ENCODE measurements at regions not wholly inside any gene's neighbourhood (a gene's known extent, or its start where the extent isn't known, plus 50 kb on each side); places are given as distances from the start of the nearest gene placed in this dataset.

DNA sequence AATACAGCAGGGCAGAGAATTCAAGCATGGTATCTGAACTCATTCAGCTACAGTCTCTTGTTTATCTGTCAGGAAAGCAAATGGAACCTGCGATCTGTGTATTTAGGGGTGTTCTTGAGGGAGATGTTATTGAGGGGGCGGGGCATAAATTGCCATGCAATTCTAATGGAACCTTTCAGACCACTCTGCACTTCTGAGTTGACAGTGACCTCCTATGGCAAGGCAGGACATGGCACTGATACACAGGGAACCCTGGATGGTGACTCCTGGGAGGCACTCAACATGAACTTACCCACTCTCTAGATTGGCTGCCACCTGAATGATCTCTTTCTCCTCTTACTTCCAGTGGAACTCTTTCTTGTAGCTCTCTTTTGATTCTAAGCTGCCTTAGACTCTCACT, 787.3 kb downstream of the VRK1 start:
- H3K9me3 ChIP-seq (ENCODE audit: control insufficient read depth, insufficient read depth, low read length), result peaks cover 28% of the 10 kb centered on the region
- CTCF ChIA-PET, result no interaction called here
- H3K27ac ChIP-seq (ENCODE audit: low read depth, low read length), result no peak overlapping the region
- POLR2A ChIA-PET, result no interaction called here
- H3K27me3 ChIP-seq (ENCODE audit: control insufficient read depth, insufficient read depth, low read length), result no peaks in the 10 kb centered on the region
- TF ChIP-seq, protein P1, sequence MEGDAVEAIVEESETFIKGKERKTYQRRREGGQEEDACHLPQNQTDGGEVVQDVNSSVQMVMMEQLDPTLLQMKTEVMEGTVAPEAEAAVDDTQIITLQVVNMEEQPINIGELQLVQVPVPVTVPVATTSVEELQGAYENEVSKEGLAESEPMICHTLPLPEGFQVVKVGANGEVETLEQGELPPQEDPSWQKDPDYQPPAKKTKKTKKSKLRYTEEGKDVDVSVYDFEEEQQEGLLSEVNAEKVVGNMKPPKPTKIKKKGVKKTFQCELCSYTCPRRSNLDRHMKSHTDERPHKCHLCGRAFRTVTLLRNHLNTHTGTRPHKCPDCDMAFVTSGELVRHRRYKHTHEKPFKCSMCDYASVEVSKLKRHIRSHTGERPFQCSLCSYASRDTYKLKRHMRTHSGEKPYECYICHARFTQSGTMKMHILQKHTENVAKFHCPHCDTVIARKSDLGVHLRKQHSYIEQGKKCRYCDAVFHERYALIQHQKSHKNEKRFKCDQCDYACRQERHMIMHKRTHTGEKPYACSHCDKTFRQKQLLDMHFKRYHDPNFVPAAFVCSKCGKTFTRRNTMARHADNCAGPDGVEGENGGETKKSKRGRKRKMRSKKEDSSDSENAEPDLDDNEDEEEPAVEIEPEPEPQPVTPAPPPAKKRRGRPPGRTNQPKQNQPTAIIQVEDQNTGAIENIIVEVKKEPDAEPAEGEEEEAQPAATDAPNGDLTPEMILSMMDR (IDR thresholded peaks at IDR 0.05; ENCODE audit: low read depth, low read length), result no peak
- no peak overlapping the region for H3K4me3 ChIP-seq (ENCODE audit: low read depth, low read length)
- DNase-seq (ENCODE audit: low read depth, low spot score), result no peak

- H3K9me3 ChIP-seq (ENCODE audit: control insufficient read depth, insufficient read depth, low read length), result peaks cover 24% of the 10 kb centered on the region
- H3K4me3 ChIP-seq (ENCODE audit: low read depth, low read length), result no peak overlapping the region
- no peaks in the 10 kb centered on the region for H3K27me3 ChIP-seq (ENCODE audit: control insufficient read depth, insufficient read depth, low read length)
- POLR2A ChIA-PET, result no interaction called here
- no peak overlapping the region for H3K27ac ChIP-seq (ENCODE audit: low read depth, low read length)
- TF ChIP-seq, protein P1 (IDR thresholded peaks at IDR 0.05; ENCODE audit: low read depth, low read length), result no peak
- DNase-seq (ENCODE audit: low read depth, low spot score), result no peak
- CTCF ChIA-PET, result no interaction called here
Observed at GRCh38 chr14:97592341-97592980, 795.3 kb downstream of the VRK1 start.

- peaks cover 19% of the 10 kb centered on the region for H3K9me3 ChIP-seq (ENCODE audit: control insufficient read depth, insufficient read depth, low read length)
- CTCF ChIA-PET, result no interaction called here
- no peak overlapping the region for H3K4me3 ChIP-seq (ENCODE audit: low read depth, low read length)
- POLR2A ChIA-PET, result no interaction called here
- TF ChIP-seq, protein P1 (IDR thresholded peaks at IDR 0.05; ENCODE audit: low read depth, low read length), result no peak
- no peak for DNase-seq (ENCODE audit: low read depth, low spot score)
- H3K27ac ChIP-seq (ENCODE audit: low read depth, low read length), result no peak overlapping the region
- H3K27me3 ChIP-seq (ENCODE audit: control insufficient read depth, insufficient read depth, low read length), result no peaks in the 10 kb centered on the region
Observed at GRCh38 chr14:97594306-97594705, 797.1 kb downstream of the VRK1 start.

DNA sequence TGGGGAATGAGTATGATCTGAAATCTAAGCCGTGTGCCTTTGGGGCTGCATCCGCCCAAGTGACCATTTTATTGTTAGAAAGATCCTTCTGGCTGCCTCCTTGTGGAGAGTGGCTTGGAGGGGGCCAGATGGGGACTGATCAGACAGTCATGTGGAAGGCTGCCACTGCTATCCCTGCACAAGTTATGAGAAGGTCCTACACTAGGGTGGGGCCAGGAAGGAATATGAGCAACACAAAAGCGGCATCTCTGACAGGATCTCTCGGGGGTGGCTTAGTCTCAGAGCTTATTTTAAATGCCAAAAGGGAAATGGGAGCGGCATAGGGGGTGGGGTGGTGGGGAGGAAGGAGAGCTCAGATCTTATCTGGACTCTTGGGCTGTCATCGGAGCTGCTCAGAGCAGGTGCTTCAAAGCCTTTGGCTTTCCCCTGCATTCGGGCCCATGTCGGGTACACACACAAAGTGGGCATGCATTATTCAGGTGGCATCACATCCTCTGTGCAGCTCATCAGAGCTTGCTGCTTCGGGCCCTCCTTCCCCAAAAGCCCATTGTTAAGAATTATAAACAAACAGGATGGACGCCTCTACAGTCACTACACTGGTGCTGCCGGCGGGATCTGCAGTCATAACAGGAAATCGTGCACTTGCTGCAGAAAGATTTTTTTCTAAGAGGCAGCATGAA, 805.4 kb downstream of the VRK1 start:
- no peak overlapping the region for H3K27ac ChIP-seq (ENCODE audit: low read depth, low read length)
- POLR2A ChIA-PET, result no interaction called here
- H3K4me3 ChIP-seq (ENCODE audit: low read depth, low read length), result no peak overlapping the region
- H3K27me3 ChIP-seq (ENCODE audit: control insufficient read depth, insufficient read depth, low read length), result no peaks in the 10 kb centered on the region
- H3K9me3 ChIP-seq (ENCODE audit: control insufficient read depth, insufficient read depth, low read length), result peaks cover 18% of the 10 kb centered on the region
- CTCF ChIA-PET, result no interaction called here
- TF ChIP-seq, protein P1 (IDR thresholded peaks at IDR 0.05; ENCODE audit: low read depth, low read length), result no peak
- DNase-seq (ENCODE audit: low read depth, low spot score), result no peak

GRCh38 chr14:97603201-97603600, 806.0 kb downstream of the VRK1 start:
- POLR2A ChIA-PET, result no interaction called here
- Histone ChIP-seq H3K27ac (ENCODE audit: low read depth, low read length) (no peak overlapping the region), H3K27me3 (ENCODE audit: control insufficient read depth, insufficient read depth, low read length) (no peaks in the 10 kb centered on the region), H3K9me3 (ENCODE audit: control insufficient read depth, insufficient read depth, low read length) (peaks cover 18% of the 10 kb centered on the region), H3K4me3 (ENCODE audit: low read depth, low read length) (no peak overlapping the region)
- CTCF ChIA-PET, result no interaction called here
- TF ChIP-seq, protein P1 (IDR thresholded peaks at IDR 0.05; ENCODE audit: low read depth, low read length), result no peak
- DNase-seq (ENCODE audit: low read depth, low spot score), result no peak

Data from AG04450 (cell line).